Neural progenitor cell (in vitro differentiated cells): ENCODE measurements at regions not wholly inside any gene's neighbourhood (a gene's known extent, or its start where the extent isn't known, plus 50 kb on each side); places are given as distances from the start of the nearest gene placed in this dataset.

Experiments
- DNase-seq: peaks from one replicate; pipeline ENCODE4 v3.0.0-alpha.2; 2016; ENCODE audit warnings: low spot score
- H2AFZ ChIP-seq: fragments of 200-600 bp; sonication (generic); replicated peaks from 2 replicates; pipeline ENCODE4 v1.6.1; 2016; ENCODE audit warnings: antibody characterized with exemption
- H3F3A ChIP-seq: fragments of 200-600 bp; sonication (generic); 2 replicates; pipeline ENCODE4 v1.6.1; 2016; ENCODE audit warnings: antibody characterized with exemption, low read depth
- H3K27ac ChIP-seq: fragments of 200-600 bp; sonication (generic); 2 replicates; pipeline ENCODE4 v1.5.1; 2016; ENCODE audit warnings: mild to moderate bottlenecking
- H3K27me3 ChIP-seq: fragments of 200-600 bp; sonication (generic); 2 replicates; pipeline ENCODE4 v1.6.1; 2016; ENCODE audit warnings: mild to moderate bottlenecking, moderate library complexity
- H3K36me3 ChIP-seq: fragments of 200-600 bp; sonication (generic); 2 replicates; pipeline ENCODE4 v1.5.1; 2016
- H3K4me1 ChIP-seq: fragments of 200-600 bp; sonication (generic); 2 replicates; pipeline ENCODE4 v1.6.1; 2016; ENCODE audit warnings: mixed run types
- H3K4me2 ChIP-seq: fragments of 200-600 bp; sonication (generic); 2 replicates; pipeline ENCODE4 v1.6.1; 2016
- H3K4me3 ChIP-seq: fragments of 200-600 bp; sonication (generic); 2 replicates; pipeline ENCODE4 v1.5.1; 2016
- H3K79me2 ChIP-seq: fragments of 200-600 bp; sonication (generic); 2 replicates; pipeline ENCODE4 v1.6.1; 2016; ENCODE audit warnings: low read depth
- H3K9ac ChIP-seq: fragments of 200-600 bp; sonication (generic); 2 replicates; pipeline ENCODE4 v1.6.1; 2016
- H3K9me3 ChIP-seq: fragments of 200-600 bp; sonication (generic); 2 replicates; pipeline ENCODE4 v1.5.1; 2016; ENCODE audit warnings: low read depth
- H4K20me1 ChIP-seq: fragments of 200-600 bp; sonication (generic); 2 replicates; pipeline ENCODE4 v1.6.1; 2016; ENCODE audit warnings: low read depth
- H3K27ac Mint-ChIP-seq: 3 replicates; pipeline ENCODE4 v1.8.0; 2021; ENCODE audit warnings: mixed read lengths
- H3K27me3 Mint-ChIP-seq: 2 replicates; pipeline ENCODE4 v1.8.0; 2022; ENCODE audit warnings: low read depth, mild to moderate bottlenecking, inconsistent platforms, moderate library complexity, mixed read lengths; ENCODE audit not compliant: insufficient read depth
- H3K36me3 Mint-ChIP-seq: 3 replicates; pipeline ENCODE4 v1.8.0; 2021; ENCODE audit warnings: mixed read lengths
- H3K4me1 Mint-ChIP-seq: 3 replicates; pipeline ENCODE4 v1.8.0; 2021; ENCODE audit warnings: mixed read lengths
- H3K4me3 Mint-ChIP-seq: 3 replicates; pipeline ENCODE4 v1.8.0; 2021; ENCODE audit warnings: mild to moderate bottlenecking, moderate library complexity, mixed read lengths
- H3K9me3 Mint-ChIP-seq: 3 replicates; pipeline ENCODE4 v1.8.0; 2020; ENCODE audit warnings: mixed read lengths
- CTCF ChIP-seq: fragments of 200-600 bp; sonication (generic); IDR thresholded peaks from 2 replicates; pipeline ENCODE4 v1.5.1; 2017; ENCODE audit warnings: antibody characterized with exemption, mild to moderate bottlenecking
- EZH2 ChIP-seq: fragments of 200-600 bp; sonication (generic); IDR thresholded peaks from 2 replicates; pipeline ENCODE4 v1.6.1; 2017; ENCODE audit warnings: antibody characterized with exemption, mild to moderate bottlenecking, moderate library complexity
- EZH2phosphoT487 ChIP-seq: fragments of 200-600 bp; sonication (generic); IDR thresholded peaks from 2 replicates; pipeline ENCODE4 v1.6.1; 2017; ENCODE audit warnings: antibody characterized with exemption

DNA sequence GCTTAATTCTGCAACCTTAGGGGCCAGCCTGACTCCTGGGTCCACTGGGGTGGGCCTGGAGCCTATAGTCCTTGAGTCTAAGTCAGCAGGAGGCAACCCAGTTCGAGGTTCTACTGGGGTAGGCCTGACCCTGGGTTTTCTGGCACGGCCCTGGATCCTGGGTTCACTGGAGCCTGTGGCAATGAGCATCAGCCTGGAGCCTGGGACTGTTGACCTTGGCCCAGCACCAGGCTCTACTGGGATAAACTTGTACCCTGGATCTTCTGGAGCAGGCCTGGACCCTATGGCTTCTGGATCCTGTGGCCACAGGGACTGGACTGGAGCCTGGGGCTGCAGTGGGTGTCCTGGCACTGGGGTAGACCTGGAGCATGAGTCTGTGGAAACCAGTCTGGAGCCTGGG, 874.3 kb upstream of the INTU start:
- no peaks in the 10 kb centered on the region for H3K9me3 ChIP-seq

DNA sequence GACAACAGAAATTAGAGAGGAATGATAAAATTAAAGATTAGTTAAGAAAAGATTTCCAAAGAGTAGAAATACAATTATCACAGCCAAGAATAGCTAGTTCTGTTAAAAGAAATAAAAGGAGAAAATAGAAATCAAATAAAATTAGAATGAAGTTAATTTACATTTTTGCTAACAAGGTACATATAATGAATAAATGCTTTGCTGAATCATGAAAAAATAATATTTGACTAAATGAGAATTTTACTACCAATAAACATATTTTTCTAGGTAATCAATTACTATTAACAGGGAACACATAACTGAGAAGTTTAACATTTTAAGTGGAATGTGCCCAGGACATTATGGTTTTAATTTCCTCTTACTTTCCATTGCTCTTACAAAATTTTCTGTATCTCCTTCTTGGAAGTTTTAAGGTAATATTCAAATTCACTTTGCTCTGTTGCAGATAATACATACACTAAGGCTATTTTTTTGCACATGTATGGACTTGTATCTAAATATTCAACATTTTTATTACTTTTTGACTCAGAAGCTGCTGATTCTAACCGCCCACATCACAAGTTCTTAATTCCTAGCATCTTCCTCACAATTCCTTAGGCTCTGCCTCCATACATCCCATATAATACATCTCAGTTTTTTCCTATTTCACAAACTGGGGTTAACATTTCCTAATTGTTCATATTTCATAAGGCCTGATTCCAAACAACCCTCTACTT, 870.7 kb upstream of the INTU start:
- no peak overlapping the region for H3K4me2 ChIP-seq
- H3K4me1 ChIP-seq: no peaks in the 10 kb centered on the region
- H3F3A ChIP-seq: no peaks in the 10 kb centered on the region
- DNase-seq: no peak
- H3K9me3 Mint-ChIP-seq: no peaks in the 10 kb centered on the region
- H3K27ac Mint-ChIP-seq: no peak overlapping the region
- H3K36me3 Mint-ChIP-seq: no peaks in the 10 kb centered on the region
- H3K4me1 Mint-ChIP-seq: no peaks in the 10 kb centered on the region
- no peak overlapping the region for H3K4me3 ChIP-seq
- no peaks in the 10 kb centered on the region for H4K20me1 ChIP-seq
- no peaks in the 10 kb centered on the region for H3K36me3 ChIP-seq
- H3K4me3 Mint-ChIP-seq: no peak overlapping the region
- no peak overlapping the region for H2AFZ ChIP-seq
- TF ChIP-seq EZH2 (no peak), CTCF (no peak), EZH2phosphoT487 (no peak)
- H3K9ac ChIP-seq: no peak overlapping the region
- H3K27me3 Mint-ChIP-seq: no peaks in the 10 kb centered on the region
- no peaks in the 10 kb centered on the region for H3K79me2 ChIP-seq
- no peak overlapping the region for H3K27ac ChIP-seq
- no peaks in the 10 kb centered on the region for H3K9me3 ChIP-seq
- H3K27me3 ChIP-seq: no peaks in the 10 kb centered on the region

More for the DNA sequence above, 874.3 kb upstream of the INTU start:
- Mint-ChIP-seq H3K9me3 (no peaks in the 10 kb centered on the region), H3K4me3 (no peak overlapping the region), H3K4me1 (no peaks in the 10 kb centered on the region), H3K27me3 (no peaks in the 10 kb centered on the region), H3K27ac (no peak overlapping the region), H3K36me3 (no peaks in the 10 kb centered on the region)
- Histone ChIP-seq H3K36me3 (no peaks in the 10 kb centered on the region), H3K27me3 (no peaks in the 10 kb centered on the region), H3F3A (no peaks in the 10 kb centered on the region), H4K20me1 (no peaks in the 10 kb centered on the region), H3K27ac (no peak overlapping the region), H3K4me2 (no peak overlapping the region), H3K79me2 (no peaks in the 10 kb centered on the region), H3K4me3 (no peak overlapping the region), H3K9ac (no peak overlapping the region), H3K4me1 (no peaks in the 10 kb centered on the region), H2AFZ (no peak overlapping the region)
- no peak for TF ChIP-seq EZH2
- TF ChIP-seq EZH2phosphoT487: no peak
- no peak for TF ChIP-seq CTCF
- DNase-seq: no peak

GRCh38 chr4:126762663-126763247, 870.0 kb upstream of the INTU start:
- H3K27me3 Mint-ChIP-seq: no peaks in the 10 kb centered on the region
- H2AFZ ChIP-seq: no peak overlapping the region
- no peaks in the 10 kb centered on the region for H3K4me1 ChIP-seq
- no peaks in the 10 kb centered on the region for H3K27me3 ChIP-seq
- H3K36me3 Mint-ChIP-seq: no peaks in the 10 kb centered on the region
- no peaks in the 10 kb centered on the region for H3F3A ChIP-seq
- H3K4me3 Mint-ChIP-seq: no peak overlapping the region
- no peaks in the 10 kb centered on the region for H3K79me2 ChIP-seq
- H3K27ac Mint-ChIP-seq: no peak overlapping the region
- no peaks in the 10 kb centered on the region for H3K4me1 Mint-ChIP-seq
- no peak for TF ChIP-seq EZH2phosphoT487
- no peak for TF ChIP-seq CTCF
- TF ChIP-seq EZH2: no peak
- H3K9me3 Mint-ChIP-seq: no peaks in the 10 kb centered on the region
- H3K4me2 ChIP-seq: no peak overlapping the region
- no peak overlapping the region for H3K9ac ChIP-seq
- no peaks in the 10 kb centered on the region for H4K20me1 ChIP-seq
- H3K27ac ChIP-seq: no peak overlapping the region
- no peaks in the 10 kb centered on the region for H3K36me3 ChIP-seq
- no peak for DNase-seq
- H3K4me3 ChIP-seq: no peak overlapping the region
- H3K9me3 ChIP-seq: no peaks in the 10 kb centered on the region
